Tibial nerve (tissue), 3 donors: ENCODE measurements at regions not wholly inside any gene's neighbourhood (a gene's known extent, or its start where the extent isn't known, plus 50 kb on each side); places are given as distances from the start of the nearest gene placed in this dataset.

Experiments used
- CTCF ChIP-seq, 5 experiments: fragments of 200-600 bp in 3 of 5; fragments of 450-650 bp in 2 of 5; sonication (generic) in 3 of 5; IDR thresholded peaks; one replicate each; pipeline ENCODE4 v1.5.1; 2016 to 2019; ENCODE audit warnings: antibody characterized with exemption in 5 of 5, mild to moderate bottlenecking in 3 of 5, moderate library complexity in 2 of 5
- POLR2A ChIP-seq, 2 donors: fragments of 450-650 bp; IDR thresholded peaks; one replicate each; pipeline ENCODE4 v1.6.1; 2017; ENCODE audit warnings: antibody characterized with exemption in 2 of 2, mild to moderate bottlenecking in 2 of 2, moderate library complexity in 2 of 2

- TF ChIP-seq CTCF (IDR thresholded peaks at IDR 0.05) (no peak), POLR2A (IDR thresholded peaks at IDR 0.05) (no peak)
These were observed 1388.8 kb downstream of the UQCRFS1 start for GRCh38 chr19:27824108-27824507.
